ENCODE measurements at regions not wholly inside any gene's neighbourhood (a gene's known extent, or its start where the extent isn't known, plus 50 kb on each side); places are given as distances from the start of the nearest gene placed in this dataset.

- TF ChIP-seq CTCF (conservative IDR thresholded peaks at IDR 0.05 in 1 of 2, IDR thresholded peaks at IDR 0.05 in 1 of 2; ENCODE audit: extremely low read depth in 1 of 2, insufficient read depth in 1 of 2, low read depth in 1 of 2, low read length in 2 of 2) (no peak), EZH2 (IDR thresholded peaks at IDR 0.05; ENCODE audit: borderline replicate concordance, low read length) (no peak)
Observed at GRCh38 chr11:43214471-43214870, 97.3 kb upstream of the API5 start.
